ENCODE measurements at regions not wholly inside any gene's neighbourhood (a gene's known extent, or its start where the extent isn't known, plus 50 kb on each side); places are given as distances from the start of the nearest gene placed in this dataset.

DNA sequence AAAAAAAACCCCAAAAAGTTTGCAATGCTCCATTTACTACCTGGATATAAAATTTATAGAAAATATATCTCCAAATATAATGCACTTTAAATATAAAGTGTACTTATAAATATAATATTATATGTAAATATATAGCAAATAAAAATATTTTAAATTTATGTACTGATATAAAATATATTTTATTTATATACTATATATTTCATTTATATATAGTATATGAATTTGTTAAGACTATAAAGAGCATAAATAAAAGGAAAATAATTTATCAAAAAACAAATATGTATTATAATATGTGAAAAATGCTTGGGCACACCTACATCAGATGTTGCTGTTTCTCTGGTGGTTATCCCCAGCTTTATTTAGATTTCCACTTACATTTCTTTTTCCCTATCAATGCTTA is 71.0 kb upstream of the ZBTB18 start:
- TF ChIP-seq POLR2A (IDR thresholded peaks at IDR 0.05; ENCODE audit: low read depth, low read length) (no peak), POLR2AphosphoS5 (IDR thresholded peaks at IDR 0.05; ENCODE audit: low read length) (no peak), POU2F2 (IDR thresholded peaks at IDR 0.05; ENCODE audit: borderline replicate concordance, low read depth, low read length) (no peak), ZNF274 (IDR thresholded peaks at IDR 0.05; ENCODE audit: insufficient read depth, insufficient read length) (no peak), NR2C2 (IDR thresholded peaks at IDR 0.05; ENCODE audit: borderline replicate concordance, control insufficient read depth, insufficient read length, low read depth) (no peak), TAF1 (IDR thresholded peaks at IDR 0.05; ENCODE audit: borderline replicate concordance, low read depth, low read length) (no peak)
- TF ChIP-seq, protein P1, sequence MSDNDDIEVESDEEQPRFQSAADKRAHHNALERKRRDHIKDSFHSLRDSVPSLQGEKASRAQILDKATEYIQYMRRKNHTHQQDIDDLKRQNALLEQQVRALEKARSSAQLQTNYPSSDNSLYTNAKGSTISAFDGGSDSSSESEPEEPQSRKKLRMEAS (IDR thresholded peaks at IDR 0.05; ENCODE audit: low read depth, low read length) = no peak
- TF ChIP-seq, protein P2, sequence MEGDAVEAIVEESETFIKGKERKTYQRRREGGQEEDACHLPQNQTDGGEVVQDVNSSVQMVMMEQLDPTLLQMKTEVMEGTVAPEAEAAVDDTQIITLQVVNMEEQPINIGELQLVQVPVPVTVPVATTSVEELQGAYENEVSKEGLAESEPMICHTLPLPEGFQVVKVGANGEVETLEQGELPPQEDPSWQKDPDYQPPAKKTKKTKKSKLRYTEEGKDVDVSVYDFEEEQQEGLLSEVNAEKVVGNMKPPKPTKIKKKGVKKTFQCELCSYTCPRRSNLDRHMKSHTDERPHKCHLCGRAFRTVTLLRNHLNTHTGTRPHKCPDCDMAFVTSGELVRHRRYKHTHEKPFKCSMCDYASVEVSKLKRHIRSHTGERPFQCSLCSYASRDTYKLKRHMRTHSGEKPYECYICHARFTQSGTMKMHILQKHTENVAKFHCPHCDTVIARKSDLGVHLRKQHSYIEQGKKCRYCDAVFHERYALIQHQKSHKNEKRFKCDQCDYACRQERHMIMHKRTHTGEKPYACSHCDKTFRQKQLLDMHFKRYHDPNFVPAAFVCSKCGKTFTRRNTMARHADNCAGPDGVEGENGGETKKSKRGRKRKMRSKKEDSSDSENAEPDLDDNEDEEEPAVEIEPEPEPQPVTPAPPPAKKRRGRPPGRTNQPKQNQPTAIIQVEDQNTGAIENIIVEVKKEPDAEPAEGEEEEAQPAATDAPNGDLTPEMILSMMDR (IDR thresholded peaks at IDR 0.05 in 2 of 3, conservative IDR thresholded peaks at IDR 0.05 in 1 of 3; ENCODE audit: control insufficient read depth in 2 of 3, extremely low read depth in 1 of 3, insufficient read depth in 1 of 3, low read depth in 3 of 3, low read length in 3 of 3) = no peak
- TF ChIP-seq, protein P3, sequence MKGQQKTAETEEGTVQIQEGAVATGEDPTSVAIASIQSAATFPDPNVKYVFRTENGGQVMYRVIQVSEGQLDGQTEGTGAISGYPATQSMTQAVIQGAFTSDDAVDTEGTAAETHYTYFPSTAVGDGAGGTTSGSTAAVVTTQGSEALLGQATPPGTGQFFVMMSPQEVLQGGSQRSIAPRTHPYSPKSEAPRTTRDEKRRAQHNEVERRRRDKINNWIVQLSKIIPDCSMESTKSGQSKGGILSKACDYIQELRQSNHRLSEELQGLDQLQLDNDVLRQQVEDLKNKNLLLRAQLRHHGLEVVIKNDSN (IDR thresholded peaks at IDR 0.05; ENCODE audit: borderline replicate concordance, extremely low read length, insufficient read depth, low read depth, low read length) = no peak
